Embryonic facial prominence (tissue), 1 donor: ENCODE measurements at regions not wholly inside any gene's neighbourhood (a gene's known extent, or its start where the extent isn't known, plus 50 kb on each side); places are given as distances from the start of the nearest gene placed in this dataset.

Experiments used
- DNase-seq: peaks from one replicate; pipeline ENCODE4 v3.0.0-alpha.2; 2016; ENCODE audit errors: extremely low spot score

GRCh38 chr9:16954040-16954439 lies 83.6 kb upstream of the BNC2 start:
- no peak for DNase-seq

- no peak for DNase-seq
Observed at GRCh38 chr9:16951502-16951901, 81.0 kb upstream of the BNC2 start.

- DNase-seq = no peak
Observed at GRCh38 chr9:16950051-16950450, 79.6 kb upstream of the BNC2 start.

- no peak for DNase-seq
Observed at GRCh38 chr9:16930578-16930977, 60.1 kb upstream of the BNC2 start.

- no peak for DNase-seq
Observed at GRCh38 chr9:16928179-16928945, 57.9 kb upstream of the BNC2 start.

GRCh38 chr9:16925426-16925825 lies 55.0 kb upstream of the BNC2 start:
- no peak for DNase-seq

GRCh38 chr9:16924311-16924915 lies 53.9 kb upstream of the BNC2 start:
- no peak for DNase-seq

GRCh38 chr9:16921855-16922254 lies 51.4 kb upstream of the BNC2 start:
- DNase-seq = no peak
